ENCODE measurements at regions not wholly inside any gene's neighbourhood (a gene's known extent, or its start where the extent isn't known, plus 50 kb on each side); places are given as distances from the start of the nearest gene placed in this dataset.
"Not testable (repeated sequence)": the region's sequence is repeated elsewhere in the genome, so short reads cannot be mapped to it uniquely, and the experiment has no call there.

DNA sequence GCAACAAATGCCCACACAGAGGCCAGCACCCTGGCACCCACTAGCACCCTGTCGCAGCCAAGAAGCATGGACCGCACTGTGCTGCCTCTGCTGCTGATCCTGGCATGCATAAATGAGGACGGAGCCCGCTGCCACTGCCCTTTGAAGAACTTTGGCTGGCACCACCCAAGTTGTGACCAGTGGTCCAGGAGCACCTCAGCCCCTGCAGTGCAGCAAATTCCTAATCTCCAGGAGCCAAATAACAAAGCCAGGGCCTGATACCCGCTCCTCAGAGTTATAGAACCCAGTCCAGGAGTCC is 807.2 kb downstream of the GLUD2 start:
- no peak for DNase-seq (ENCODE audit: low read depth)

- DNase-seq (ENCODE audit: low read depth) = no peak
Measured at GRCh38 chrX:121858867-121859647, 811.6 kb downstream of the GLUD2 start.

DNA sequence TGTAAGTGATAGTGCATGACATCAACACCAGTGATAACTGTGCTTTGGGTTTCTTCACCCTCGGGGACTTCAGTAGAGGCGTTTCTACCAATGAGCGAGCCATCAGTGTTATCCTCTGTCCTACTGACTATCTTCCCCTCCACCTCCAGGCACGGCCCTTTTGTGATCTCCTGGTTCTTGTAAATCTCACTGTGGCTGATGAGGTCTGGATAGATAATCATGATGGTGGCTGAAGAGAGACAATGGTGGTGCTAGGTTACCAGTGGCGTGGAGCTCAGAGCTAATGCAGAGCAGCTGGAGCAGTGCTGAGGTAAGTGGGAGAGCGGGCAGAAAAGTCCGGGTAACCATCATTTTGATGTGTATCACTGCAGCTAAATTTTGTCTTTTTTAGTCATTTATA is 816.6 kb downstream of the GLUD2 start:
- no peak for DNase-seq (ENCODE audit: low read depth)

GRCh38 chrX:121864561-121864960 is 817.2 kb downstream of the GLUD2 start:
- no peak for DNase-seq (ENCODE audit: low read depth)

DNA sequence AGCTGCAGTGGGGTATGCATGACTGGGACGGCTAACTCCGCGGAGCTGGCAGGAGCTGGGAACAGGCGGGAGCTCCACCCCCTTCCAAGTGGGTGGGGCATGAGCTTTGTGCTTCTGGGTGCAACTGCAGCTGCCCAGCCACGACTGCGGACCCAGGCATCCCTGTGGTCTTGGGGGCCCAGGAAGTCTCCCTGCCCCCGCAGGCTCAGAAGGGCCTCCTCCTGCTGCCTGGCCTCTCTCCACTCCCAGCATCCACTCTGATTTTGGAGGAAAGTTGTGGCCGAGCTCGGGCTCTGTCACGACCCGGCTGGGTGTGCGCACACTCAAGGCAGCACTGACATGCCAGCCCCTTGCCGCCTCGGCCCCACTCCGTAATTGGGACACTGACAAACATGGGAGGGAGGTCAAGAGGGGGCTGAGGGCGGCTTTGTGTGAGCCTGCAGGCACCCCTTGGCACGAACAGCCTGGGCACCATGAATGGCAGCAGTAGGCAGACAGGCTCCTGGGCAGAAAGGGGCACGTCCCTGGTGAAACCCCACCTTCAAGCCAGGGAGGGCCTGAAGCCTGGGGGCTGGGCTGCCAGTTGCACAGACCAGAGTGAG is 822.6 kb downstream of the GLUD2 start:
- DNase-seq (ENCODE audit: low read depth) = no peak

DNA sequence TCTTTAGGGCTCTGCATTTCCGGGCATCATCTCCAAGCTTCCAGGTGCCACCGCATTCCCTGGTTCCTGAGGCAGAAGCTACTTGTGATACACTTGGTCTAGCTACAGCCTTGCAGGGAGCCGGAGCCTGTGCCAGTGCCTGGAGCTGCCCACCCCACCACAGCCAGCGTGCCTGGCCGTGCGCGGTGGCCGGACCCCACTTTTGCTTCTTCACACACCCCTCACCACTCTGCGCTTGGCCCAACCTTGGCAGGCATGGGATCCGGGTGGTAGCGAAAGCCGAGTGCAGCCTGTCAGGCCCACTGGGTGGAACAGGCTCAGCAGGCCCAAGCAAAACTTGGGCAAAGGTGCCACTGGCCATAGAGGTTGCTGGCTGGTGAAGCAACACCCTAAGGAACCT is 823.7 kb downstream of the GLUD2 start:
- no peak for DNase-seq (ENCODE audit: low read depth)

DNA sequence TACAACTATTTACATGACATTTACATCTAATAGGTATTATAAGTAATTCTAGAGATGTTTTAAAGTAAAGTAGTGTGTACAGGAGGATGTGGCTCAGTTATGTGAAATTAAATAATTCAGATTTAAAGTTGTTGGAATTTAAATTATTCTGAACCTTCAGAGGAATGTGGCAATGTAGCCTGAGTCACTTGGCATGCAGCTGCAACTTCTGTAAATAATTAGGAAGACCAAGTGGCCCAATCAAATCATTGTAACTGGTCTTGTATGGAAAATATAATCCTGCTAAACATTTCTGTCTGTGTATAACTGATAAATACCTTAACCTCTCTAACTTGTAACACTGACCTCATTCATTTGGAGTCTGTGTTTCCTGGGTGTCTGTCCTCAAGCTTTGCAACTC is 828.9 kb downstream of the GLUD2 start:
- DNase-seq (ENCODE audit: low read depth) = peak; percentile 26

DNA sequence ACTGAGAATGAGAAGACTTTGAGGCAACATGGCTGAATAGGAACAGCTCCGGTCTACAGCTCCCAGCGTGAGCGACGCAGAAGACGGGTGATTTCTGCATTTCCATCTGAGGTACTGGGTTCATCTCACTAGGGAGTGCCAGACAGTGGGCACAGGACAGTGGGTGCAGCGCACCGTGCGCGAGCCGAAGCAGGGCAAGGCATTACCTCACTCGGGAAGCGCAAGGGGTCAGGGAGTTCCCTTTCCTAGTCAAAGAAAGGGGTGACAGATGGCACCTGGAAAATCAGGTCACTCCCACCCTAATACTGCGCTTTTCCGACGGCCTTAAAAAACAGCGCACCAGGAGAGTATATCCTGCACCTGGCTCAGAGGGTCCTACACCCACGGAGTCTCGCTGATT is 829.9 kb downstream of the GLUD2 start:
- DNase-seq (ENCODE audit: low read depth) = not testable (repeated sequence)

DNA sequence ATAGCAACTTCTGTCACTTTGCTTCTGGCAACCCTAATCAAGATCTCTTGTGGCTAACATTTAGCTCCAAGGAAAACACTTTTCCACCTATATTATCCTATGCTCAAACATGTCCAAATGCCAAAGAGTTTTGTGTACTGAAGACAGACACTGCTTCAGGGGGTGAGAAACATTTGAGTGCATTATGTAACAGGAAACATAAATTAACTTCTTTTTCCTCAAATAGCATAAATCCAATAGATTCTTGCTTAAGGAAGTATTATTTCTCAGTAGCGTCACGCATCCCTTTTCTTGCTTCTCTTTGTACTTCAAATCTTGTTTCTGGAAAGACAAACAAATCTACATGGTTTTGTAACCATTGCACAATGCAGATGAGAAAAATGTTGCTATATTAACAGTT is 839.1 kb downstream of the GLUD2 start:
- no peak for DNase-seq (ENCODE audit: low read depth)

GRCh38 chrX:121894756-121895155 is 847.3 kb downstream of the GLUD2 start:
- DNase-seq (ENCODE audit: low read depth) = no peak

- no peak for DNase-seq (ENCODE audit: low read depth)
Measured at GRCh38 chrX:121902463-121902862, 855.1 kb downstream of the GLUD2 start.

DNA sequence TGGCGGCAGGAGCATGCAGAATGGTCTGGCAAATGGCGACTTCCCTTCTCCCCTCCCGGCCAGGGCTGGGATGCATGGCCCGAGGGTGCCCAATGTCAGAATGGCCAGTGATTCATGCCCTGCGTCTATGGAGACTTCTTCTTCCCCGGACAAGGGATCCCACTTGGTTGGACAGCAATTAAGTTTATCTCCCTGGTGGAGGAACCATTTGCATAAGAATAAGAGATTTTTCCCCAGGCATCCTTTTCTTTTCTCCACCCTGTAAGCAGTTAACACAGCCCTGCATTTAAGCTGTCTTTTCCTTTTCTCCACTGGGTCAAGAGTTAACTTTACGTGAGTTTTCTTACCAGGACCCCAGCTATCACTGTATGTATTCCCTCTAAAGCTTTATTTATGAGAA is 856.6 kb downstream of the GLUD2 start:
- DNase-seq (ENCODE audit: low read depth) = no peak

GRCh38 chrX:121921258-121921657 is 873.8 kb downstream of the GLUD2 start:
- no peak for DNase-seq (ENCODE audit: low read depth)

- no peak for DNase-seq (ENCODE audit: low read depth)
Measured at GRCh38 chrX:121931567-121931966, 884.2 kb downstream of the GLUD2 start.

- DNase-seq (ENCODE audit: low read depth) = no peak
Measured at GRCh38 chrX:121932688-121933087, 885.3 kb downstream of the GLUD2 start.

DNA sequence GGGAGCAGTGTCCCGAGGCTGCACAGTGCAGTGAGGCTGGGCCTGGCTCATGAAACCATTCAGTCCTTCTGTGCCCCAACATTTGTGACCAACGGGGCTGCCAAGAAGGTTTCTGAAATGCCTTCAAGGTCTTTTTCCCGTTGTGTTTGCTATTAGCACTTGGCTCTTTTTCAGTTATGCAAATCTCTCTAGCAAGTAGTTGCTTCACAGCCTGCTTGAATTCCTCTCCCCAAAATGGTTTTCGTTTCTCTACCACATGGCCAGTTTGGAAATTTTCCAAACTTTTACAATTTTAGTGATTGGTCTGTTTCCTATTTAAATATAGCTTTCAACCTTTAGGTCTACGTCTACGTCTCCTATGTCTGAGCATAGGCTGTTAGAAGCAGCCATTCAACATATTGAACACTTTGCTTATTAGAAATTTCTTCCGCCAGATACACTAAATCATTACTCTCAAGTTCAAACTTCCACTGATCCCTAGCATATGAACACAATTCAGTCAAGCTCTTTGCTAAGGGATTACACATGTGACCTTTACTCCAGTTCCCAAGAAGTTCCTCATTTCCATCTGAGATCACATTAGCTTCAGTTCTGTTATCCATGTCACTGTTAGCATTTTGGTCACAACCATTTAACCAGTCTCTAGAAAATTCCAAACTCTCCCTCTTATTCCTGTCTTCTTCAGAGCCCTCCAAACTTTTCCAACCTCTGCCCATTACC is 901.8 kb downstream of the GLUD2 start:
- DNase-seq (ENCODE audit: low read depth) = no peak

GRCh38 chrX:121958886-121959285 is 911.5 kb downstream of the GLUD2 start:
- no peak for DNase-seq (ENCODE audit: low read depth)

- no peak for DNase-seq (ENCODE audit: low read depth)
Measured at GRCh38 chrX:121975671-121976070, 928.3 kb downstream of the GLUD2 start.

- no peak for DNase-seq (ENCODE audit: low read depth)
Measured at GRCh38 chrX:121987163-121987562, 939.8 kb downstream of the GLUD2 start.

- DNase-seq (ENCODE audit: low read depth) = no peak
Measured at GRCh38 chrX:121987835-121988234, 940.4 kb downstream of the GLUD2 start.

GRCh38 chrX:122004127-122004526 is 956.7 kb downstream of the GLUD2 start:
- DNase-seq (ENCODE audit: low read depth) = no peak

- no peak for DNase-seq (ENCODE audit: low read depth)
Measured at GRCh38 chrX:122026665-122027064, 979.3 kb downstream of the GLUD2 start.

- no peak for DNase-seq (ENCODE audit: low read depth)
Measured at GRCh38 chrX:122046226-122046625, 998.8 kb downstream of the GLUD2 start.

DNA sequence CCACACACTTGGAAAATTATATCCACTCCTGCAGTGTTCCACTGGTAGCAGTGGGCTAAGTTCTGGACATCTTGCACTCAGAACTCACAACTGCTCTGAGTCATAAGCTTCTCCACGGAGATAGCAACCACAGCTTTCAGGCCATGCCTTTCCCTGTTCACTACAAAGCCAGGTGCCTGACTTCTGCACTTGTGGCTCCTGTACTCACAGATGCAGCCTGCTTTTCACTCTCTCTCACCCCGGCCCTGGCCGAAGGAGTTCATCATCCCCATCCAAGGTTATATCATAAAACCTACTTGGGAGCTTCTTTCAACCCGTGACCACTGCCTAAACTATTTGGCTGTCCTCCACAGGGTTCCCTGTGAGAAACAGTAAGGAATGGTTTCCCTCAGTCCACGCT is 999.4 kb downstream of the GLUD2 start:
- DNase-seq (ENCODE audit: low read depth) = no peak
